B cell (primary cell): ENCODE measurements at regions not wholly inside any gene's neighbourhood (a gene's known extent, or its start where the extent isn't known, plus 50 kb on each side); places are given as distances from the start of the nearest gene placed in this dataset.

Experiments used
- ATAC-seq: fragments of 200-7000 bp; cut with Tn5 transposase; one replicate; pipeline ENCODE4 v1.10.0; 2021; ENCODE audit warnings: low read depth, mild to moderate bottlenecking, moderate number of reproducible peaks, moderate library complexity
- CTCF ChIA-PET: fragments of 350-600 bp; sonication (Branson Sonifier 250); formaldehyde crosslinking; loops from one replicate; lab custom pipeline; 2021; ENCODE audit warnings: antibody characterized with exemption, inconsistent platforms; lab: Charles Lee
- POLR2A ChIA-PET: fragments of 350-600 bp; sonication (Branson Sonifier 250); formaldehyde crosslinking; loops from one replicate; lab custom pipeline; 2021; ENCODE audit warnings: antibody characterized with exemption; lab: Charles Lee
- DNase-seq: peaks from one replicate; pipeline ENCODE4 v3.0.0; 2013
- H2AFZ ChIP-seq: 2 replicates; pipeline ENCODE4 v1.6.1; 2012; ENCODE audit warnings: mild to moderate bottlenecking, low read depth, low read length; ENCODE audit not compliant: insufficient read depth, poor library complexity, severe bottlenecking
- H3K27ac ChIP-seq, 2 donors: 1 replicate in 1 of 2; 2 replicates in 1 of 2; pipeline ENCODE4 v1.5.1; 2012 to 2013; ENCODE audit warnings: low read length in 2 of 2, mild to moderate bottlenecking in 2 of 2, moderate library complexity in 1 of 2
- H3K27me3 ChIP-seq, 4 experiments: fragments of 200-600 bp in 1 of 4; sonication (generic) in 1 of 4; replicated peaks in 1 of 4; 1 replicate in 2 of 4; 2 replicates in 2 of 4; pipeline versions ENCODE4 v1.6.1 to v1.7.0; 2013 to 2016; ENCODE audit warnings: low read length in 3 of 4, mild to moderate bottlenecking in 2 of 4, mixed read lengths in 1 of 4, moderate library complexity in 1 of 4; ENCODE audit not compliant: insufficient read depth in 4 of 4, control insufficient read depth in 3 of 4; ENCODE audit errors: control extremely low read depth in 1 of 4
- H3K36me3 ChIP-seq, 2 experiments: replicated peaks in 1 of 2; 1 replicate in 1 of 2; 2 replicates in 1 of 2; pipeline versions ENCODE4 v1.6.1 to v1.7.1; 2013; ENCODE audit warnings: low read length in 1 of 2; ENCODE audit not compliant: insufficient read depth in 2 of 2, control insufficient read depth in 1 of 2; ENCODE audit errors: control extremely low read depth in 1 of 2, extremely low read depth in 1 of 2
- H3K4me1 ChIP-seq, 2 donors: fragments of 200-600 bp in 1 of 2; sonication (generic) in 1 of 2; 1 replicate in 1 of 2; 2 replicates in 1 of 2; pipeline versions ENCODE4 v1.5.1 to v1.6.1; 2013 to 2017; ENCODE audit warnings: low read length in 2 of 2; ENCODE audit not compliant: control insufficient read depth in 2 of 2, insufficient read depth in 2 of 2
- H3K4me2 ChIP-seq: replicated peaks from 2 replicates; pipeline ENCODE3; 2012; ENCODE audit warnings: mild to moderate bottlenecking, low read depth, low read length; ENCODE audit not compliant: poor library complexity, severe bottlenecking
- H3K4me3 ChIP-seq, 5 experiments: fragments of 200-600 bp in 1 of 5; sonication (generic) in 1 of 5; 1 replicate in 3 of 5; 2 replicates in 2 of 5; pipeline versions ENCODE4 v1.5.1 to v1.7.0; 2011 to 2016; ENCODE audit warnings: low read length in 4 of 5, mild to moderate bottlenecking in 4 of 5, low read depth in 2 of 5, control low read depth in 1 of 5, moderate library complexity in 1 of 5; ENCODE audit not compliant: insufficient read depth in 1 of 5; ENCODE audit errors: control extremely low read depth in 1 of 5, extremely low read depth in 1 of 5
- H3K79me2 ChIP-seq: fragments of 200-600 bp; sonication (generic); one replicate; pipeline ENCODE4 v1.6.0; 2016; ENCODE audit warnings: low read length; ENCODE audit not compliant: control insufficient read depth, insufficient read depth
- H3K9ac ChIP-seq: fragments of 200-600 bp; sonication (generic); 2 replicates; pipeline ENCODE4 v1.6.1; 2017; ENCODE audit warnings: mild to moderate bottlenecking, low read length, moderate library complexity
- H3K9me3 ChIP-seq, 3 donors: one replicate each; pipeline versions ENCODE4 v1.6.1 to v1.7.1; 2013; ENCODE audit warnings: low read length in 2 of 3; ENCODE audit not compliant: control insufficient read depth in 2 of 3, insufficient read depth in 1 of 3; ENCODE audit errors: control extremely low read depth in 1 of 3
- H4K20me1 ChIP-seq: 2 replicates; pipeline ENCODE4 v1.6.0; 2012; ENCODE audit warnings: mild to moderate bottlenecking, low read length; ENCODE audit not compliant: insufficient read depth, control insufficient read depth, poor library complexity, severe bottlenecking
- H3K27ac Mint-ChIP-seq: one replicate; pipeline ENCODE4 v1.8.0; 2021; ENCODE audit warnings: mixed read lengths
- H3K27me3 Mint-ChIP-seq: one replicate; pipeline ENCODE4 v1.8.0; 2021; ENCODE audit warnings: mixed read lengths
- H3K4me1 Mint-ChIP-seq: one replicate; pipeline ENCODE4 v1.8.0; 2021; ENCODE audit warnings: mixed read lengths
- H3K4me3 Mint-ChIP-seq: one replicate; pipeline ENCODE4 v1.8.0; 2021; ENCODE audit warnings: mixed read lengths
- H3K9me3 Mint-ChIP-seq: one replicate; pipeline ENCODE4 v1.8.0; 2022; ENCODE audit warnings: mixed read lengths; ENCODE audit not compliant: insufficient read depth
- CTCF ChIP-seq: fragments of 200-600 bp; IDR thresholded peaks from one replicate; pipeline ENCODE4 v1.8.0; 2022; ENCODE audit warnings: antibody characterized with exemption, mild to moderate bottlenecking
- EZH2 ChIP-seq: IDR thresholded peaks from 2 replicates; pipeline ENCODE4 v1.6.1; 2012; ENCODE audit warnings: borderline replicate concordance, low read depth, mild to moderate bottlenecking, moderate library complexity, low read length; ENCODE audit not compliant: insufficient read depth, poor library complexity, severe bottlenecking
- WGBS: methylation state at CpG from one replicate; pipeline ENCODE4 v1.1.5; 2013; ENCODE audit warnings: missing lambda C conversion rate; ENCODE audit not compliant: insufficient coverage; 5-methylcytosine and 5-hydroxymethylcytosine counted together
- intact Hi-C: fragments of 100-400 bp; cut with micrococcal nuclease; formaldehyde crosslinking; loops from one replicate; pipeline ENCODE4 v1.10.0; 2022

GRCh38 chr2:104598636-104599035, 255.3 kb upstream of the POU3F3 start:
- Mint-ChIP-seq H3K27me3 (peaks cover 4% of the 10 kb centered on the region), H3K9me3 (no peaks in the 10 kb centered on the region), H3K27ac (no peak overlapping the region), H3K4me3 (no peak overlapping the region), H3K4me1 (no peaks in the 10 kb centered on the region)
- Histone ChIP-seq H2AFZ (no peak overlapping the region), H3K27me3 (no peaks in the 10 kb centered on the region), H3K4me1 (no peaks in the 10 kb centered on the region), H3K9ac (no peak overlapping the region), H3K9me3 (no peaks in the 10 kb centered on the region), H3K4me2 (no peak overlapping the region), H3K79me2 (no peaks in the 10 kb centered on the region), H3K36me3 (no peaks in the 10 kb centered on the region), H4K20me1 (no peaks in the 10 kb centered on the region), H3K27ac (no peak overlapping the region), H3K4me3 (no peak overlapping the region)
- 100% methylated on average over 3 of the region's 6 CpGs for WGBS
- ATAC-seq (no peak), DNase-seq (no peak)
- POLR2A ChIA-PET = no interaction called here
- TF ChIP-seq EZH2 (no peak), CTCF (no peak)
- CTCF ChIA-PET = no interaction called here
- intact Hi-C loops = no loop called here

GRCh38 chr2:104599787-104600510, 254.0 kb upstream of the POU3F3 start:
- Histone ChIP-seq H2AFZ (no peak overlapping the region), H3K4me1 (no peaks in the 10 kb centered on the region), H3K27ac (no peak overlapping the region), H3K4me3 (no peak overlapping the region), H3K79me2 (no peaks in the 10 kb centered on the region), H3K36me3 (no peaks in the 10 kb centered on the region), H3K27me3 (no peaks in the 10 kb centered on the region), H4K20me1 (no peaks in the 10 kb centered on the region), H3K4me2 (no peak overlapping the region), H3K9ac (no peak overlapping the region), H3K9me3 (peaks cover 0 to 2% (median 0%) of the 10 kb centered on the region in 3 donors)
- 95% methylated on average over 2 of the region's 2 CpGs for WGBS
- TF ChIP-seq EZH2 = no peak
- TF ChIP-seq CTCF = no peak
- Mint-ChIP-seq H3K4me1 (no peaks in the 10 kb centered on the region), H3K4me3 (no peak overlapping the region), H3K9me3 (no peaks in the 10 kb centered on the region), H3K27ac (no peak overlapping the region), H3K27me3 (peaks cover 4% of the 10 kb centered on the region)
- POLR2A ChIA-PET = no interaction called here
- ATAC-seq (no peak), DNase-seq (no peak)
- CTCF ChIA-PET = no interaction called here
- intact Hi-C loops = no loop called here
